ENCODE measurements at regions not wholly inside any gene's neighbourhood (a gene's known extent, or its start where the extent isn't known, plus 50 kb on each side); places are given as distances from the start of the nearest gene placed in this dataset.

GRCh38 chr10:30770229-30770628 is 140.7 kb upstream of the LYZL2 start:
- no peak for DNase-seq
- no peaks in the 10 kb centered on the region for H3K36me3 ChIP-seq (ENCODE audit: low read depth, missing control alignments)
- WGBS, 2 donors = 95 to 98% methylated on average over 2 of the region's 2 CpGs
- intact Hi-C loops (cut with DNase I; ENCODE audit: low total_unique reads) = no loop called here
- TF ChIP-seq CTCF (IDR thresholded peaks at IDR 0.05) (no peak), POLR2A (IDR thresholded peaks at IDR 0.05) (no peak)
- no peaks in the 10 kb centered on the region for H3K27me3 ChIP-seq
- no peaks in the 10 kb centered on the region for H3K9me3 ChIP-seq
- no peaks in the 10 kb centered on the region for H3K4me1 ChIP-seq
- H3K4me3 ChIP-seq = no peak overlapping the region
- H3K27ac ChIP-seq = no peak overlapping the region

- H3K9me3 ChIP-seq = no peaks in the 10 kb centered on the region
- no peaks in the 10 kb centered on the region for H3K4me1 ChIP-seq
- DNase-seq = no peak
- intact Hi-C loops (cut with DNase I; ENCODE audit: low total_unique reads) = no loop called here
- H3K36me3 ChIP-seq (ENCODE audit: low read depth, missing control alignments) = no peaks in the 10 kb centered on the region
- WGBS, 2 donors = 60 to 89% methylated on average over 1 to 16 of the region's 16 CpGs
- TF ChIP-seq CTCF (IDR thresholded peaks at IDR 0.05) (no peak), POLR2A (IDR thresholded peaks at IDR 0.05) (no peak)
- H3K27me3 ChIP-seq = no peaks in the 10 kb centered on the region
- no peak overlapping the region for H3K4me3 ChIP-seq
- H3K27ac ChIP-seq = no peak overlapping the region
Observed at GRCh38 chr10:30769361-30769760, 139.8 kb upstream of the LYZL2 start.

GRCh38 chr10:30765616-30766015 is 136.1 kb upstream of the LYZL2 start:
- H3K36me3 ChIP-seq (ENCODE audit: low read depth, missing control alignments) = no peaks in the 10 kb centered on the region
- H3K27ac ChIP-seq = no peak overlapping the region
- intact Hi-C loops (cut with DNase I; ENCODE audit: low total_unique reads) = no loop called here
- DNase-seq = no peak
- H3K4me3 ChIP-seq = no peak overlapping the region
- no peaks in the 10 kb centered on the region for H3K9me3 ChIP-seq
- no peak for TF ChIP-seq POLR2A (IDR thresholded peaks at IDR 0.05)
- no peak for TF ChIP-seq CTCF (IDR thresholded peaks at IDR 0.05)
- H3K4me1 ChIP-seq = no peaks in the 10 kb centered on the region
- 77 to 84% methylated on average over 7 to 8 of the region's 8 CpGs for WGBS, 2 donors
- no peaks in the 10 kb centered on the region for H3K27me3 ChIP-seq

GRCh38 chr10:30765022-30765615 is 135.6 kb upstream of the LYZL2 start:
- intact Hi-C loops (cut with DNase I; ENCODE audit: low total_unique reads) = no loop called here

More at GRCh38 chr10:30765022-30765615, 135.6 kb upstream of the LYZL2 start:
- no peaks in the 10 kb centered on the region for H3K9me3 ChIP-seq
- no peak overlapping the region for H3K27ac ChIP-seq
- H3K4me1 ChIP-seq = no peaks in the 10 kb centered on the region
- 81 to 87% methylated on average over 11 of the region's 11 CpGs for WGBS, 2 donors
- no peak overlapping the region for H3K4me3 ChIP-seq
- no peaks in the 10 kb centered on the region for H3K36me3 ChIP-seq (ENCODE audit: low read depth, missing control alignments)
- no peak for DNase-seq
- no peaks in the 10 kb centered on the region for H3K27me3 ChIP-seq
- TF ChIP-seq POLR2A (IDR thresholded peaks at IDR 0.05) (no peak), CTCF (IDR thresholded peaks at IDR 0.05) (no peak)
